Activated naive CD4-positive, alpha-beta T cell treated with anti-CD3 and anti-CD28 coated beads, Interleukin-2, amount 50 U/mL, for 72 hours (primary cell): ENCODE measurements at regions not wholly inside any gene's neighbourhood (a gene's known extent, or its start where the extent isn't known, plus 50 kb on each side); places are given as distances from the start of the nearest gene placed in this dataset.

Source experiments
- ATAC-seq, 2 donors: fragments of 150-1000 bp; cut with Tn5 transposase; 2 replicates each; pipeline ENCODE4 v1.10.0; 2021; ENCODE audit warnings: mild to moderate bottlenecking in 2 of 2, moderate library complexity in 2 of 2
- DNase-seq, 2 donors: peaks; one replicate each; pipeline ENCODE4 v3.0.0; 2021 to 2022; ENCODE audit warnings: low spot score in 2 of 2
- H3K27ac Mint-ChIP-seq, 2 donors: one replicate each; pipeline ENCODE4 v1.8.0; 2022; ENCODE audit warnings: mild to moderate bottlenecking in 2 of 2, mixed read lengths in 2 of 2
- H3K36me3 Mint-ChIP-seq, 2 donors: one replicate each; pipeline ENCODE4 v1.8.0; 2022; ENCODE audit warnings: mixed read lengths in 2 of 2
- H3K9me3 Mint-ChIP-seq, 2 donors: one replicate each; pipeline ENCODE4 v1.8.0; 2022; ENCODE audit warnings: mixed read lengths in 2 of 2

GRCh38 chr9:4356306-4356705 lies 56.4 kb upstream of the GLIS3 start:
- H3K9me3 Mint-ChIP-seq = no peaks in the 10 kb centered on the region
- H3K36me3 Mint-ChIP-seq = no peaks in the 10 kb centered on the region
- ATAC-seq (no peak), DNase-seq (no peak)
- H3K27ac Mint-ChIP-seq = no peak overlapping the region

- no peak for ATAC-seq
- DNase-seq = no peak
- H3K9me3 Mint-ChIP-seq = no peaks in the 10 kb centered on the region
- no peaks in the 10 kb centered on the region for H3K36me3 Mint-ChIP-seq
- no peak overlapping the region for H3K27ac Mint-ChIP-seq
Observed at GRCh38 chr9:4353236-4353635, 53.4 kb upstream of the GLIS3 start.

- H3K36me3 Mint-ChIP-seq = peaks cover 0 to under 1% of the 10 kb centered on the region in 2 donors
- DNase-seq (no peak), ATAC-seq (no peak)
- H3K27ac Mint-ChIP-seq = no peak overlapping the region
- H3K9me3 Mint-ChIP-seq = peaks cover 0 to under 1% of the 10 kb centered on the region in 2 donors
Observed at GRCh38 chr9:4349816-4350418, 50.0 kb upstream of the GLIS3 start.
